ENCODE measurements at regions not wholly inside any gene's neighbourhood (a gene's known extent, or its start where the extent isn't known, plus 50 kb on each side); places are given as distances from the start of the nearest gene placed in this dataset.
"Not testable (repeated sequence)": the region's sequence is repeated elsewhere in the genome, so short reads cannot be mapped to it uniquely, and the experiment has no call there.

- in situ Hi-C loops (cut with HindIII; ENCODE audit: low sequenced_read_pairs): loop anchor here (5.0 kb wide), 1 partner anchor 35 kb away; no protein-coding TSS in a partner anchor
These were observed 195.0 kb downstream of the BTBD3 start for GRCh38 chr20:12112665-12113064.

- in situ Hi-C loops (cut with HindIII; ENCODE audit: low sequenced_read_pairs): loop anchor here (5.0 kb wide), 1 partner anchor 36 kb away; no protein-coding TSS in a partner anchor
These were observed 195.4 kb downstream of the BTBD3 start for GRCh38 chr20:12113075-12113467.

GRCh38 chr20:12113468-12114371 is 196.0 kb downstream of the BTBD3 start:
- in situ Hi-C loops (cut with HindIII; ENCODE audit: low sequenced_read_pairs): loop anchor here (5.0 kb wide), 1 partner anchor 36 kb away; no protein-coding TSS in a partner anchor

GRCh38 chr20:12129114-12129513 is 211.4 kb downstream of the BTBD3 start:
- in situ Hi-C loops (cut with HindIII; ENCODE audit: low sequenced_read_pairs): not testable (repeated sequence)

GRCh38 chr20:12129532-12129931 is 211.8 kb downstream of the BTBD3 start:
- in situ Hi-C loops (cut with HindIII; ENCODE audit: low sequenced_read_pairs): not testable (repeated sequence)

- in situ Hi-C loops (cut with HindIII; ENCODE audit: low sequenced_read_pairs): no loop called here
These were observed 213.1 kb downstream of the BTBD3 start for GRCh38 chr20:12130781-12131180.

GRCh38 chr20:12133553-12133952 is 215.9 kb downstream of the BTBD3 start:
- in situ Hi-C loops (cut with HindIII; ENCODE audit: low sequenced_read_pairs): no loop called here

GRCh38 chr20:12145951-12146350 is 228.3 kb downstream of the BTBD3 start:
- in situ Hi-C loops (cut with HindIII; ENCODE audit: low sequenced_read_pairs): not testable (repeated sequence)

GRCh38 chr20:12152996-12153395 is 235.3 kb downstream of the BTBD3 start:
- in situ Hi-C loops (cut with HindIII; ENCODE audit: low sequenced_read_pairs): no loop called here

- in situ Hi-C loops (cut with HindIII; ENCODE audit: low sequenced_read_pairs): no loop called here
These were observed 235.9 kb downstream of the BTBD3 start for GRCh38 chr20:12153628-12154027.

- in situ Hi-C loops (cut with HindIII; ENCODE audit: low sequenced_read_pairs): no loop called here
These were observed 238.6 kb downstream of the BTBD3 start for GRCh38 chr20:12156252-12156651.

- in situ Hi-C loops (cut with HindIII; ENCODE audit: low sequenced_read_pairs): no loop called here
These were observed 241.6 kb downstream of the BTBD3 start for GRCh38 chr20:12159261-12159660.

GRCh38 chr20:12161734-12162133 is 244.0 kb downstream of the BTBD3 start:
- in situ Hi-C loops (cut with HindIII; ENCODE audit: low sequenced_read_pairs): no loop called here

GRCh38 chr20:12166053-12166717 is 248.5 kb downstream of the BTBD3 start:
- in situ Hi-C loops (cut with HindIII; ENCODE audit: low sequenced_read_pairs): no loop called here

- in situ Hi-C loops (cut with HindIII; ENCODE audit: low sequenced_read_pairs): no loop called here
These were observed 252.7 kb downstream of the BTBD3 start for GRCh38 chr20:12170406-12170805.

- in situ Hi-C loops (cut with HindIII; ENCODE audit: low sequenced_read_pairs): no loop called here
These were observed 254.3 kb downstream of the BTBD3 start for GRCh38 chr20:12171923-12172524.

- in situ Hi-C loops (cut with HindIII; ENCODE audit: low sequenced_read_pairs): no loop called here
These were observed 255.8 kb downstream of the BTBD3 start for GRCh38 chr20:12173347-12174012.

- in situ Hi-C loops (cut with HindIII; ENCODE audit: low sequenced_read_pairs): no loop called here
These were observed 257.8 kb downstream of the BTBD3 start for GRCh38 chr20:12175538-12175937.

- in situ Hi-C loops (cut with HindIII; ENCODE audit: low sequenced_read_pairs): no loop called here
These were observed 260.1 kb downstream of the BTBD3 start for GRCh38 chr20:12177657-12178293.

- in situ Hi-C loops (cut with HindIII; ENCODE audit: low sequenced_read_pairs): no loop called here
These were observed 262.0 kb downstream of the BTBD3 start for GRCh38 chr20:12179692-12180091.

Measured in endothelial cell of hepatic sinusoid (primary cell).